ENCODE measurements at regions not wholly inside any gene's neighbourhood (a gene's known extent, or its start where the extent isn't known, plus 50 kb on each side); places are given as distances from the start of the nearest gene placed in this dataset.

DNA sequence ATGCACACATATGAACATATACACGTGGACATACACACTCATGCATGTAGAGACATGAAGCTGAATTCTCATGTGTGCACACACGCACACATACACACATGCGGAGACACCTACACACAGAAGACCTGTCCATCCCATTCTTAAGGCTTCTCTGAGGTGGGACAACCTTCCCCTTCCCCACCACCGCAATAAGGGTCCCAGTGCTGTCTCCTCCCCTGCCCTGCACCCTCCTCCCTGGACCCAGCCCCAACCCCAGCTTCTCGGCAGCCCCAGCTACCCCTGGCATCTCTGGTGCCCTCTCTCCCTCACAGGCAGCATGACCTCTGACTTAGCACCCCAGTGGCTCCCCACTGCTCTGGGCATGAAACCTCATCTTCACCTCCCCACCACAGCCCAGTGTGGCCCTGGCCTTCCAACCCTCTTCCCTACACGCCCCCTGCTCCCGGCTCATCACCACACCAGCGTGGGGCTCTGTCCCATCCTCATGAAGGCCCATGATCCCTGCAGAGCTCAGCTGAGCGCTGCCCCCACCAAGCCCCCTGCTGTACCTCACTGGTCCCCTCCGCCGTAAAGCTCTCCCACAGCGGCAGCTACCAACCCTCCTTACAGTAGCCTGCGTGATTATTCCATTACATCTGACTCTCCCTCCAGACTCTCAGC is 204.1 kb upstream of the ZNF536 start:
- TF ChIP-seq POLR2A (IDR thresholded peaks at IDR 0.05): no peak
- TF ChIP-seq, protein P1, sequence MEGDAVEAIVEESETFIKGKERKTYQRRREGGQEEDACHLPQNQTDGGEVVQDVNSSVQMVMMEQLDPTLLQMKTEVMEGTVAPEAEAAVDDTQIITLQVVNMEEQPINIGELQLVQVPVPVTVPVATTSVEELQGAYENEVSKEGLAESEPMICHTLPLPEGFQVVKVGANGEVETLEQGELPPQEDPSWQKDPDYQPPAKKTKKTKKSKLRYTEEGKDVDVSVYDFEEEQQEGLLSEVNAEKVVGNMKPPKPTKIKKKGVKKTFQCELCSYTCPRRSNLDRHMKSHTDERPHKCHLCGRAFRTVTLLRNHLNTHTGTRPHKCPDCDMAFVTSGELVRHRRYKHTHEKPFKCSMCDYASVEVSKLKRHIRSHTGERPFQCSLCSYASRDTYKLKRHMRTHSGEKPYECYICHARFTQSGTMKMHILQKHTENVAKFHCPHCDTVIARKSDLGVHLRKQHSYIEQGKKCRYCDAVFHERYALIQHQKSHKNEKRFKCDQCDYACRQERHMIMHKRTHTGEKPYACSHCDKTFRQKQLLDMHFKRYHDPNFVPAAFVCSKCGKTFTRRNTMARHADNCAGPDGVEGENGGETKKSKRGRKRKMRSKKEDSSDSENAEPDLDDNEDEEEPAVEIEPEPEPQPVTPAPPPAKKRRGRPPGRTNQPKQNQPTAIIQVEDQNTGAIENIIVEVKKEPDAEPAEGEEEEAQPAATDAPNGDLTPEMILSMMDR (IDR thresholded peaks at IDR 0.05 in 4 of 5, conservative IDR thresholded peaks at IDR 0.05 in 1 of 5): no peak
- no peaks in the 10 kb centered on the region for H3K4me1 ChIP-seq
- in situ Hi-C loops (cut with MboI; ENCODE audit: low sequenced_read_pairs in 4 of 4): no loop called here
- H3K4me3 ChIP-seq: no peak overlapping the region
- DNase-seq (no peak), ATAC-seq (no peak)
- H3K27me3 ChIP-seq: no peaks in the 10 kb centered on the region
- H3K27ac ChIP-seq: no peak overlapping the region
- intact Hi-C loops (cut with DNase I; ENCODE audit: low total_unique reads): no loop called here
- H3K9me3 ChIP-seq: no peaks in the 10 kb centered on the region
- no peaks in the 10 kb centered on the region for H3K36me3 ChIP-seq

DNA sequence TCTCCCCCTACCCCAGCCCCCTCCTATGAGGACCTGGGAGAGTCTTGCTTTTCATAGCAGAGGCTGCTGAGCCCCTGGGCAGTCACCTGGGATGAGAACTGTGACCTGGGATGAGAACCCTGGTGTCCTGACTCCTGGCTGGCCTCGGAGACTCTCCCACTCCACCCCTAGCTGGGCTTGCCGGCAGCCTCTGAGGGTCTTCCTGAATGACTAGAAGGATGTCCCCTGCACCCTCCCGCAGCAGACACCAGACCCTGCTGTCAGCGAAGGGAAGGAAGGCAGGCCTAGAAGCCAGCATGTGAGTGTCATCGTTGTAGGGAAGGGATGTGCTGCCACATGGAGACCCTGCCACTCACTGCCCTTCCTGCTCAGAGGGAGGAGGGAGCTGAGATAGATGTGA is 203.4 kb upstream of the ZNF536 start:
- DNase-seq: no peak
- H3K4me1 ChIP-seq: no peaks in the 10 kb centered on the region
- ATAC-seq: no peak

DNA sequence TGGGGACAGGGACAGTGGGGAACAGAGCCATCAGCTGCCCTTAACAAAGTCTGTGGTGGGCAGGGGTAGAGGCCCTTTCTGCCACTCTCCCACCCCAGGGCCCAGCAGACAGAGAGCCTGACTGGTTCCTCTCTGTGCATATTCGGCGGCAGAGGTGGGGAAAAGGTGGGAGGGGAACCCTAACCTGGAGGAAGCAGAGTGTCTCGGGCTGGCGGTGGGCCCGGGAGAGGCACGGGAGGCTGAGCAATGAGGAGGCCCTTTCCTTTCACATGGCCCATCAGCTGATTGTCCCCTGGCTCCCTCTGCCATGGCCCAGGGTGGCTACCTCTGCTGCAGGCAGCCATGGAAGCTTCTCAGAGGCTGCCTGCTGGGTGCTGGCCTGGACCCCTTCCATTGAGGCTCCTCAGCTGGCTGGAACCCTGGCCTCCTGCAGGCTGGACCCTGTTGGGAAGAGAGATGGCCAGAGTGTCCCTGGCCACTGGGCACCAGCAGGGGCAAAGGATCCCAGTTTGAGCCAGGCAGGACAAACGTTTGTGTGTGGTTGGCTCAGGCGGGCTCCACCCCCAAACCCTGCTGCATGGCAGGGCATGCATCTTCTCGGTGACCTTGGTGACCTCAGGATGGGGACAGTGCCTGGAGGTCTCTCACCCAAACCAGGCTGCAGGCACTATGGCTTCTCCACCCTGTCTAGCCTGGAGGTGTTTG is 202.8 kb upstream of the ZNF536 start:
- H3K27me3 ChIP-seq: no peaks in the 10 kb centered on the region
- H3K9me3 ChIP-seq: no peaks in the 10 kb centered on the region
- TF ChIP-seq, protein P1 (IDR thresholded peaks at IDR 0.05 in 4 of 5, conservative IDR thresholded peaks at IDR 0.05 in 1 of 5): no peak
- no peak for TF ChIP-seq POLR2A (IDR thresholded peaks at IDR 0.05)
- H3K36me3 ChIP-seq: no peaks in the 10 kb centered on the region
- DNase-seq (no peak), ATAC-seq (no peak)
- no peak overlapping the region for H3K27ac ChIP-seq
- intact Hi-C loops (cut with DNase I; ENCODE audit: low total_unique reads) (no loop called here), in situ Hi-C loops (cut with MboI; ENCODE audit: low sequenced_read_pairs in 4 of 4) (no loop called here)
- no peaks in the 10 kb centered on the region for H3K4me1 ChIP-seq
- H3K4me3 ChIP-seq: no peak overlapping the region

More for the DNA sequence above, 203.4 kb upstream of the ZNF536 start:
- no peaks in the 10 kb centered on the region for H3K27me3 ChIP-seq
- no peaks in the 10 kb centered on the region for H3K9me3 ChIP-seq
- in situ Hi-C loops (cut with MboI; ENCODE audit: low sequenced_read_pairs in 4 of 4) (no loop called here), intact Hi-C loops (cut with DNase I; ENCODE audit: low total_unique reads) (no loop called here)
- TF ChIP-seq, protein P1 (IDR thresholded peaks at IDR 0.05 in 4 of 5, conservative IDR thresholded peaks at IDR 0.05 in 1 of 5): no peak
- no peak for TF ChIP-seq POLR2A (IDR thresholded peaks at IDR 0.05)
- H3K4me3 ChIP-seq: no peak overlapping the region
- H3K36me3 ChIP-seq: no peaks in the 10 kb centered on the region
- H3K27ac ChIP-seq: no peak overlapping the region

DNA sequence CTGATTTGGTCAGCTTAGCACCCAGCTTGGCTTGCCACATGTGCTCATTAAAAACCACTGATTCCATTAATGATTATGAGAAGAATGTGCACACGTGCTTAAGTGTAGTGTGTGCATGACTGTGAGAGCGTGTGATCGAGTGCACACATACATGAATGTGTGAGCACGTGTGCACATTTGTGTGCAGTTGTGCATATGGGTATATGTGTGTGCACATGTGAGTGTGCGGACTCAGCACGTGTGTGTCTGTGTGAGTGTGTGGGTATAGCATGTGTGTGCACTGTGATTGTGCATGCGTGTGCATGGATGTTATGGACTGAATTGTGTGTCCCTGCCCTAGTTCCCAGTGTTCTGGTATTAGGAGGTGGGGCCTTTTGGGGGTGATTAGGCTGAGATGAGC is 202.1 kb upstream of the ZNF536 start:
- in situ Hi-C loops (cut with MboI; ENCODE audit: low sequenced_read_pairs in 4 of 4): no loop called here
- no peak for DNase-seq

More for the DNA sequence above, 202.1 kb upstream of the ZNF536 start:
- no peak for TF ChIP-seq POLR2A (IDR thresholded peaks at IDR 0.05)
- TF ChIP-seq, protein P1 (IDR thresholded peaks at IDR 0.05 in 4 of 5, conservative IDR thresholded peaks at IDR 0.05 in 1 of 5): no peak
- ATAC-seq: no peak
- Histone ChIP-seq H3K36me3 (no peaks in the 10 kb centered on the region), H3K27me3 (no peaks in the 10 kb centered on the region), H3K4me3 (no peak overlapping the region), H3K27ac (no peak overlapping the region), H3K4me1 (no peaks in the 10 kb centered on the region), H3K9me3 (no peaks in the 10 kb centered on the region)
- intact Hi-C loops (cut with DNase I; ENCODE audit: low total_unique reads): no loop called here

Data from gastrocnemius medialis (tissue), 4 donors.